Bronchial epithelial cell (primary cell): ENCODE measurements at regions not wholly inside any gene's neighbourhood (a gene's known extent, or its start where the extent isn't known, plus 50 kb on each side); places are given as distances from the start of the nearest gene placed in this dataset.

ENCODE experiments used
- DNase-seq: peaks from one replicate; pipeline ENCODE4 v3.0.0-alpha.2; 2010; ENCODE audit warnings: low read depth
- FAIRE-seq: peaks from 2 replicates; lab custom pipeline; 2011; peaks lifted over from hg19 to GRCh38; lab: Jason Lieb, UNC
- H3K27me3 ChIP-seq: 2 replicates; pipeline ENCODE4 v1.5.1; 2011; ENCODE audit warnings: low read length; ENCODE audit not compliant: control insufficient read depth, insufficient read depth
- H3K36me3 ChIP-seq: 2 replicates; pipeline ENCODE4 v1.5.1; 2011; ENCODE audit warnings: low read length; ENCODE audit not compliant: control insufficient read depth, insufficient read depth
- H3K4me3 ChIP-seq: 2 replicates; pipeline ENCODE4 v1.5.1; 2011; ENCODE audit warnings: mild to moderate bottlenecking, low read depth, low read length, control low read depth
- CTCF ChIP-seq: IDR thresholded peaks from 2 replicates; pipeline ENCODE4 v1.5.1; 2011; ENCODE audit warnings: mild to moderate bottlenecking, moderate library complexity, low read length, control low read depth, inconsistent platforms; ENCODE audit not compliant: insufficient read depth, severe bottlenecking

GRCh38 chr4:126455865-126456264 lies 1141.1 kb downstream of the FAT4 start:
- Histone ChIP-seq H3K27me3 (no peaks in the 10 kb centered on the region), H3K4me3 (no peak overlapping the region), H3K36me3 (no peaks in the 10 kb centered on the region)
- TF ChIP-seq CTCF = no peak
- DNase-seq (no peak), FAIRE-seq (no peak)

DNA sequence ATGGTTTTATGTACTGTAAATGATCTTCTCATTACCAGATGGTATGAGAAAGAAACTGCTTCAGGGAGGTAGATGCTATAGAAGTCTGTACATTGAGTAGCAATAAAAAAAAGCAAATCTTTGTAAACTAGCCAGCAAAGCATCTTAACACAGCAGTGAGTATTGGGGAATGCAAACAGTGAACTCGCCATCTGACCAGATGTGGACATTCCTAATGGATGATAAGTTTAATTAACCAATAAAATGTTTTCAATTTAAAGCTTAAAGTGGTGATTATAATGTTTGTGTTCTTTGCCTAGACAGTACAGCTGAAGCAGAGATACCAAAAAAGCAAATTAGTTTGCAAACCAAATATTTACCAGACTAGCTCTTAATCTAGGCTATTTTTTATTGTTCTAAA lies 1144.2 kb downstream of the FAT4 start:
- Histone ChIP-seq H3K27me3 (no peaks in the 10 kb centered on the region), H3K4me3 (no peak overlapping the region), H3K36me3 (no peaks in the 10 kb centered on the region)
- TF ChIP-seq CTCF = no peak
- FAIRE-seq (no peak), DNase-seq (no peak)

DNA sequence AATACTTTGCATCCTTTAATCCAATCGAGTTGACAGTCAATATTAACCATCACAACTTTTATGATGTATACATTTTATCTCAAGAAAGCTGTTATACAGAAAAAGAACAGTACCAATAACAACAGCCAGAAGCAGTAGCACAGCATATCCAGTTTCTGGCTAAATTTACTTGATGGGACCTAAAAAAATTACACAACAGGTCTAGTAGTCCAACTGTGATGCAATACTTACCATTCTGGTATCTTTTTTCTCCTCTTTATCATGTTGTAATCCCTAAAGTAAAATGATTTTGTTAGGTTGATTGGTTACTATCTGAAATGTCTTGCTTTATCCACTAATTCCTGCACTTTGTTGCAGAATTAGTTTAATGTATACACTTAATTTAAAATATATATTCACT lies 1150.6 kb downstream of the FAT4 start:
- H3K4me3 ChIP-seq = no peak overlapping the region
- H3K27me3 ChIP-seq = no peaks in the 10 kb centered on the region
- no peaks in the 10 kb centered on the region for H3K36me3 ChIP-seq
- no peak for DNase-seq
- no peak for FAIRE-seq
- no peak for TF ChIP-seq CTCF

GRCh38 chr4:126466848-126467247 lies 1152.1 kb downstream of the FAT4 start:
- Histone ChIP-seq H3K27me3 (no peaks in the 10 kb centered on the region), H3K4me3 (no peak overlapping the region), H3K36me3 (no peaks in the 10 kb centered on the region)
- DNase-seq = no peak
- no peak for TF ChIP-seq CTCF
- no peak for FAIRE-seq

DNA sequence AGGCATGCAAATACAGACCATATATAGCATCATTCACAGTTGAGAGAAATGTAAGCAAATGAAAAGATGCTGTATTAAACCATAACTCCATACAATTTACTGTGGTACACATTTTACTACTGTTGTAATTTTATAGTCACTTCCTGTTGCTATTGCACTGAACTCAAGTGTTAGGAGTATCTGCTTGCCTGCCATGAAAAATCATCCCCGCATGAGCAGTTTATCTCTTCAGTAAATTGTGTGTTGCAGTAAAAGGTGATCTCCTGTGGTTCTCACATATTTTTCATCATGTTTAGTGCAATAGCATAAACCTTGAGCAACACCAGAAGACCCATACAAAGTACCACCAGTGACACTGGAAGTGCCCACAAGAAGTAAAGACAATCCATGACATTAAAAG lies 1153.4 kb downstream of the FAT4 start:
- no peak for FAIRE-seq
- DNase-seq = no peak
- H3K27me3 ChIP-seq = no peaks in the 10 kb centered on the region
- no peak overlapping the region for H3K4me3 ChIP-seq
- no peaks in the 10 kb centered on the region for H3K36me3 ChIP-seq
- TF ChIP-seq CTCF = no peak

DNA sequence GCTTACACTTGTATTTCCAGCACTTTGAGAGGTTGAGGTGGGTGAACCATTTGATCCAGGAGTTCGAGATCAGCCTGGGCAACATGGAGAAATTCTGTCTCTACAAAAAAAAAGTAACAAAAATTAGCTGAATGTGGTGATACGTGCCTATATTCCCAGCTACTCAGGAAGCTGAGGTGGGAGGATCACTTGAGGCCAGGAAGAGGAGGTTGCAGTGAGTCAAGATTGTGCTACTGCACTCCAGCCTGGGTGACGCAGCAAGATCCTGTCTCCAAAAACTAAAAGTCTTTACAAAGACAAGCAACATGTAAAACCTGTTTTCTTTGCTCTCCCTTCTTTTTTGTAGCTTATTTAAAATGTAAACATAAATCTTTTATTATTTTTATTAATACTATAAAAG lies 1156.1 kb downstream of the FAT4 start:
- FAIRE-seq (no peak), DNase-seq (peak; percentile 72)
- Histone ChIP-seq H3K27me3 (no peaks in the 10 kb centered on the region), H3K36me3 (no peaks in the 10 kb centered on the region), H3K4me3 (no peak overlapping the region)
- TF ChIP-seq CTCF = no peak
